ENCODE measurements at regions not wholly inside any gene's neighbourhood (a gene's known extent, or its start where the extent isn't known, plus 50 kb on each side); places are given as distances from the start of the nearest gene placed in this dataset.
"Not testable (repeated sequence)": the region's sequence is repeated elsewhere in the genome, so short reads cannot be mapped to it uniquely, and the experiment has no call there.

DNA sequence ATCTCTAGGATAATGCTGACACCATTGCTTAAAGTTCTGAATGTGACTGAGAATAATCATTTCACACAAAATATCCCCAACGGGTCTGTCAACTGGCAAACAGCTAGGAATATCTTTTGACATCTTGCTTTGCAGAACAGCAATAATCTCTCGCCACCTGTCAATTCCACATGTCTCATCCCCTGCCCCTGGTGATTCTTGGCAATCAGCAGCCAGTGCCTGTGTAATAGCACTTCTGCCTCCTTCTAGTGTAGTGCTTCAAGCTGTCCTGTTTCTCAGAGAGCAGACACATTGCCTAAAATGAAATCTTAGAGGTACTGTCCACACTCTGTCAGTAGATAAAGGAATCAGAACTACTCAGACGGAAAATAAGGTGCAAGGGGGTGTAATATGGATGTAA is 984.4 kb downstream of the LTN1 start:
- not testable (repeated sequence) for TF ChIP-seq CREBBP (IDR thresholded peaks at IDR 0.05; ENCODE audit: low read depth, low read length); ELF4 (CRISPR knock-in tag; IDR thresholded peaks at IDR 0.05); PATZ1 (CRISPR knock-in tag; IDR thresholded peaks at IDR 0.05; ENCODE audit: borderline replicate concordance)
